Fibroblast of pulmonary artery (primary cell): ENCODE measurements at regions not wholly inside any gene's neighbourhood (a gene's known extent, or its start where the extent isn't known, plus 50 kb on each side); places are given as distances from the start of the nearest gene placed in this dataset.

Experiments used
- DNase-seq: peaks from one replicate; pipeline ENCODE4 v3.0.0-alpha.2; 2010; ENCODE audit warnings: low read depth
- H3K4me3 ChIP-seq: replicated peaks from 2 replicates; pipeline ENCODE4 v1.5.1; 2011; ENCODE audit warnings: low read depth, mild to moderate bottlenecking, control low read depth, low read length, moderate library complexity
- TF ChIP-seq, protein P1 (sequence below): IDR thresholded peaks from 2 replicates; pipeline ENCODE4 v1.5.1; 2011; ENCODE audit warnings: mild to moderate bottlenecking, control low read depth, low read length, inconsistent platforms; ENCODE audit errors: missing control alignments

- TF ChIP-seq, protein P1, sequence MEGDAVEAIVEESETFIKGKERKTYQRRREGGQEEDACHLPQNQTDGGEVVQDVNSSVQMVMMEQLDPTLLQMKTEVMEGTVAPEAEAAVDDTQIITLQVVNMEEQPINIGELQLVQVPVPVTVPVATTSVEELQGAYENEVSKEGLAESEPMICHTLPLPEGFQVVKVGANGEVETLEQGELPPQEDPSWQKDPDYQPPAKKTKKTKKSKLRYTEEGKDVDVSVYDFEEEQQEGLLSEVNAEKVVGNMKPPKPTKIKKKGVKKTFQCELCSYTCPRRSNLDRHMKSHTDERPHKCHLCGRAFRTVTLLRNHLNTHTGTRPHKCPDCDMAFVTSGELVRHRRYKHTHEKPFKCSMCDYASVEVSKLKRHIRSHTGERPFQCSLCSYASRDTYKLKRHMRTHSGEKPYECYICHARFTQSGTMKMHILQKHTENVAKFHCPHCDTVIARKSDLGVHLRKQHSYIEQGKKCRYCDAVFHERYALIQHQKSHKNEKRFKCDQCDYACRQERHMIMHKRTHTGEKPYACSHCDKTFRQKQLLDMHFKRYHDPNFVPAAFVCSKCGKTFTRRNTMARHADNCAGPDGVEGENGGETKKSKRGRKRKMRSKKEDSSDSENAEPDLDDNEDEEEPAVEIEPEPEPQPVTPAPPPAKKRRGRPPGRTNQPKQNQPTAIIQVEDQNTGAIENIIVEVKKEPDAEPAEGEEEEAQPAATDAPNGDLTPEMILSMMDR = no peak
- no peak for DNase-seq
- no peak overlapping the region for H3K4me3 ChIP-seq
Measured at GRCh38 chr3:30963223-30963722, 68.8 kb upstream of the GADL1 start.

- no peak for DNase-seq
- TF ChIP-seq, protein P1 = no peak
- H3K4me3 ChIP-seq = no peak overlapping the region
Measured at GRCh38 chr3:30964612-30965011, 70.2 kb upstream of the GADL1 start.

GRCh38 chr3:30966896-30967295 lies 72.4 kb upstream of the GADL1 start:
- TF ChIP-seq, protein P1 = no peak

DNA sequence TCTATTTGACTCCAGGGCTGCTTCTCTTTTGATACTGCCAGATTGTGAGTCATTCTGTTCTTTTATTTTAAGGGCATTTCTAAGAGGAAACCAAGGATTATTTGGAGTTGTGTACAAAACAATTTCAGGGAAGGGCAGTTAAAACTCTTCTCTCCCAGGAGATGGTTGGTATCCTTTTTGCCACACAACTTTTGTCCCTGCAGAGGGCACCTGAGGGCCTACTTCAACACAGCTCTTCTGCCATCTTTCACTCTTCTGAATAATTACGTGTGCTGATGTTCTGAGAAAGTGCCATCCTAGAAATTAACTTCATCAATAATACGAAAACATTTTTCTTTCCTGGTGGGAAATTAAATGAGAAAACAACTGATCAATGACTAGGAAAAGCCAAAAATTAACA lies 75.7 kb upstream of the GADL1 start:
- TF ChIP-seq, protein P1 = peak; percentile 28
- no peak overlapping the region for H3K4me3 ChIP-seq
- DNase-seq = peak; percentile 30

More at GRCh38 chr3:30966896-30967295, 72.4 kb upstream of the GADL1 start:
- DNase-seq = no peak
- H3K4me3 ChIP-seq = no peak overlapping the region

- no peak for DNase-seq
- TF ChIP-seq, protein P1 = no peak
- no peak overlapping the region for H3K4me3 ChIP-seq
Measured at GRCh38 chr3:30972449-30972848, 78.0 kb upstream of the GADL1 start.

GRCh38 chr3:30974071-30974470 lies 79.6 kb upstream of the GADL1 start:
- TF ChIP-seq, protein P1 = no peak
- DNase-seq = no peak
- no peak overlapping the region for H3K4me3 ChIP-seq

DNA sequence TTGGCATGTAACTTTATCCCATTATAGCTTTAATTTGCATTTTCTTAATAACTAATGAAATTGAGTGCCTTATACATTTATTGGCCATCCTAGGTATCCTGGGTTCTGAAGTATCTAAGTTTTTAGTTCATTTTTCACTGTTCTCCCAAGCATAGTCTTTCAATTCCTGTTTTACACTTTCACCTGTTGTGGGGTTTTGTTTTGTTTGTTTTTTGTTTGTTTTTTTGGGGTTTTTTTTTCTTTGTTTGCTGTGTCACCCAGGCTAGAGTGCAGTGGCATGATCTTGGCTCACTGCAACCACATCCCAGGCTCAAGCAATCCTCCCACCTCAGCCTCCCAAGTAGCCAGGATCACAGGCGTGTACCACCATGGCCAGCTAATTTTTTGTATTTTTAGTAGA lies 83.1 kb upstream of the GADL1 start:
- no peak overlapping the region for H3K4me3 ChIP-seq
- TF ChIP-seq, protein P1 = no peak
- DNase-seq = no peak
